ENCODE measurements at regions not wholly inside any gene's neighbourhood (a gene's known extent, or its start where the extent isn't known, plus 50 kb on each side); places are given as distances from the start of the nearest gene placed in this dataset.

DNA sequence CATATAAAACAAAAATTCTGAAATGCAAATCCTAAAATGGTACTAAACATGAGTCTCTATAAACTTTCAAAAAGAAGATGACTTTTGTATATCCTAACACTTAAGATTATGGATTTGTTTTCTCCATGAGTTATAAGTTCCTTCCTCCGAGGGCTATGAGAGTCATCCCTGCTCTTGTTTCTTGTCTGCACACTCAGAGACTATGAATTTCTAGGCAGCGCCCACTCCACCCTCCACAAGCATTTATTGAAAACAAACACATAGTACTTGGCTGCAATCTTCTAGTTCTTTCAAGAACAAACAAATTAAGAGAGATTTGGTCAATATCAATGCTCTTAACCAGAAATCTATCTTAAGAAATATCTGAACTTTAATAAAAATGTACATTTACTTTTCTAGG lies 211.7 kb downstream of the DKK1 start:
- H4K8ac ChIP-seq (replicated peaks; ENCODE audit: insufficient read length, low read depth, low read length): no peak overlapping the region
- H2BK20ac ChIP-seq (ENCODE audit: low read depth, low read length, poor library complexity, severe bottlenecking): no peak overlapping the region
- no peak overlapping the region for H2BK120ac ChIP-seq (ENCODE audit: low read depth, low read length, poor library complexity, severe bottlenecking)
- H3K79me1 ChIP-seq (ENCODE audit: insufficient read depth, low read depth, low read length, poor library complexity, severe bottlenecking): no peaks in the 10 kb centered on the region
- no peak overlapping the region for H4K91ac ChIP-seq (ENCODE audit: insufficient read length, low read depth, low read length)
- H3K4me1 ChIP-seq (ENCODE audit: insufficient read depth, low read length): no peaks in the 10 kb centered on the region
- no peak overlapping the region for H3K23ac ChIP-seq (ENCODE audit: insufficient read length, low read depth, low read length)
- no peak overlapping the region for H3K14ac ChIP-seq (ENCODE audit: insufficient read depth, low read length)
- Mint-ChIP-seq H3K9me3 (no peaks in the 10 kb centered on the region), H3K4me3 (no peak overlapping the region), H3K27ac (no peak overlapping the region), H3K4me1 (no peaks in the 10 kb centered on the region), H3K36me3 (ENCODE audit: insufficient read depth in 1 of 3, low read depth in 3 of 3) (no peaks in the 10 kb centered on the region; a peak in 1 of 7 replicates), H3K27me3 (ENCODE audit: low read depth) (no peaks in the 10 kb centered on the region)
- TF ChIP-seq, protein P1, sequence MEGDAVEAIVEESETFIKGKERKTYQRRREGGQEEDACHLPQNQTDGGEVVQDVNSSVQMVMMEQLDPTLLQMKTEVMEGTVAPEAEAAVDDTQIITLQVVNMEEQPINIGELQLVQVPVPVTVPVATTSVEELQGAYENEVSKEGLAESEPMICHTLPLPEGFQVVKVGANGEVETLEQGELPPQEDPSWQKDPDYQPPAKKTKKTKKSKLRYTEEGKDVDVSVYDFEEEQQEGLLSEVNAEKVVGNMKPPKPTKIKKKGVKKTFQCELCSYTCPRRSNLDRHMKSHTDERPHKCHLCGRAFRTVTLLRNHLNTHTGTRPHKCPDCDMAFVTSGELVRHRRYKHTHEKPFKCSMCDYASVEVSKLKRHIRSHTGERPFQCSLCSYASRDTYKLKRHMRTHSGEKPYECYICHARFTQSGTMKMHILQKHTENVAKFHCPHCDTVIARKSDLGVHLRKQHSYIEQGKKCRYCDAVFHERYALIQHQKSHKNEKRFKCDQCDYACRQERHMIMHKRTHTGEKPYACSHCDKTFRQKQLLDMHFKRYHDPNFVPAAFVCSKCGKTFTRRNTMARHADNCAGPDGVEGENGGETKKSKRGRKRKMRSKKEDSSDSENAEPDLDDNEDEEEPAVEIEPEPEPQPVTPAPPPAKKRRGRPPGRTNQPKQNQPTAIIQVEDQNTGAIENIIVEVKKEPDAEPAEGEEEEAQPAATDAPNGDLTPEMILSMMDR (conservative IDR thresholded peaks at IDR 0.05): no peak
- no peak overlapping the region for H3K56ac ChIP-seq (ENCODE audit: insufficient read length, low read depth, low read length)
- no peak overlapping the region for H3K4ac ChIP-seq (ENCODE audit: low read depth, low read length)
- H3K23me2 ChIP-seq (ENCODE audit: insufficient read length, low read depth, low read length, poor library complexity, severe bottlenecking): no peaks in the 10 kb centered on the region
- H2BK5ac ChIP-seq (ENCODE audit: insufficient read length, low read length): no peak overlapping the region
- no peaks in the 10 kb centered on the region for H3K79me2 ChIP-seq (ENCODE audit: insufficient read depth, low read length)
- no peak overlapping the region for H3K4me2 ChIP-seq (ENCODE audit: insufficient read depth, insufficient read length, low read length)
- no peak overlapping the region for H2AFZ ChIP-seq (ENCODE audit: low read length)
- no peaks in the 10 kb centered on the region for H3K27me3 ChIP-seq (ENCODE audit: insufficient read depth, low read length)
- no peaks in the 10 kb centered on the region for H3K9me3 ChIP-seq (ENCODE audit: control insufficient read depth, low read depth, low read length)
- H4K20me1 ChIP-seq (ENCODE audit: control insufficient read depth, insufficient read depth, insufficient read length): no peaks in the 10 kb centered on the region
- DNase-seq: no peak
- H2AK5ac ChIP-seq (ENCODE audit: insufficient read length, low read length): no peak overlapping the region
- no peak overlapping the region for H2BK12ac ChIP-seq (ENCODE audit: insufficient read length, low read depth, low read length)
- no peak overlapping the region for H3T11ph ChIP-seq (ENCODE audit: low read length)
- no peak overlapping the region for H2BK15ac ChIP-seq (ENCODE audit: low read depth, low read length)
- no peak overlapping the region for H3K9ac ChIP-seq (ENCODE audit: extremely low read depth, insufficient read length, low read length)
- no CpG with 5 or more reads among the region's 2 CpGs for WGBS (ENCODE audit: extremely low coverage, insufficient read length, low lambda C conversion rate)
- no peak overlapping the region for H3K18ac ChIP-seq (ENCODE audit: insufficient read length, low read depth, low read length)
- no peak overlapping the region for H4K5ac ChIP-seq (ENCODE audit: insufficient read length, low read depth, low read length)
- no peak overlapping the region for H3K27ac ChIP-seq (ENCODE audit: insufficient read length, low read depth, low read length)
